ENCODE measurements at regions not wholly inside any gene's neighbourhood (a gene's known extent, or its start where the extent isn't known, plus 50 kb on each side); places are given as distances from the start of the nearest gene placed in this dataset.

DNA sequence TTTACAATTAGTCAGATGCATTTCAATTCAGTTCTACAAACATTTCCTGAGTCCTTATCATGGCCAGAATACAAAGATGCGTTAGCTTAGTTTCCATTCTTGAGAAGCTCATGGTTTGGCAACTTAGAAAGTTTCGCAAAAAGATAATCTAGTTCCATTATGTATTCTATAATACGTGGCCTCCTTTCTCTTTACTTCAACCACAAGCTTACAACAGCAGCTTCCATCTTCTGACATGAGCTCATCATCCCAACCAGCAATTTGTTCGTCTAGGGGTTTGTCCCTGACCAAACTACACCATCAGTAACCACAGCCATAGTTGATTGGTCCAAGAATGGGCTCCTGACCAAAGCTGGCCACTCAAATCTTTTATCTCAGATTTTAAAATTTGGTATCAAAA is 267.6 kb upstream of the TBC1D5 start:
- ATAC-seq (ENCODE audit: low FRiP score in 2 of 2) = no peak
- TF ChIP-seq POLR2AphosphoS5 (IDR thresholded peaks at IDR 0.05) (no peak), POLR2A (IDR thresholded peaks at IDR 0.05) (no peak), EP300 (IDR thresholded peaks at IDR 0.05) (no peak)
- TF ChIP-seq, protein P1, sequence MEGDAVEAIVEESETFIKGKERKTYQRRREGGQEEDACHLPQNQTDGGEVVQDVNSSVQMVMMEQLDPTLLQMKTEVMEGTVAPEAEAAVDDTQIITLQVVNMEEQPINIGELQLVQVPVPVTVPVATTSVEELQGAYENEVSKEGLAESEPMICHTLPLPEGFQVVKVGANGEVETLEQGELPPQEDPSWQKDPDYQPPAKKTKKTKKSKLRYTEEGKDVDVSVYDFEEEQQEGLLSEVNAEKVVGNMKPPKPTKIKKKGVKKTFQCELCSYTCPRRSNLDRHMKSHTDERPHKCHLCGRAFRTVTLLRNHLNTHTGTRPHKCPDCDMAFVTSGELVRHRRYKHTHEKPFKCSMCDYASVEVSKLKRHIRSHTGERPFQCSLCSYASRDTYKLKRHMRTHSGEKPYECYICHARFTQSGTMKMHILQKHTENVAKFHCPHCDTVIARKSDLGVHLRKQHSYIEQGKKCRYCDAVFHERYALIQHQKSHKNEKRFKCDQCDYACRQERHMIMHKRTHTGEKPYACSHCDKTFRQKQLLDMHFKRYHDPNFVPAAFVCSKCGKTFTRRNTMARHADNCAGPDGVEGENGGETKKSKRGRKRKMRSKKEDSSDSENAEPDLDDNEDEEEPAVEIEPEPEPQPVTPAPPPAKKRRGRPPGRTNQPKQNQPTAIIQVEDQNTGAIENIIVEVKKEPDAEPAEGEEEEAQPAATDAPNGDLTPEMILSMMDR (IDR thresholded peaks at IDR 0.05) = no peak
- DNase-seq = no peak
- Histone ChIP-seq H3K4me3 (no peak overlapping the region), H3K27me3 (no peaks in the 10 kb centered on the region), H3K9me3 (no peaks in the 10 kb centered on the region), H3K36me3 (no peaks in the 10 kb centered on the region), H3K27ac (no peak overlapping the region), H3K4me1 (no peaks in the 10 kb centered on the region)
- WGBS, 2 donors = 78 to 83% methylated on average over 4 of the region's 4 CpGs

DNA sequence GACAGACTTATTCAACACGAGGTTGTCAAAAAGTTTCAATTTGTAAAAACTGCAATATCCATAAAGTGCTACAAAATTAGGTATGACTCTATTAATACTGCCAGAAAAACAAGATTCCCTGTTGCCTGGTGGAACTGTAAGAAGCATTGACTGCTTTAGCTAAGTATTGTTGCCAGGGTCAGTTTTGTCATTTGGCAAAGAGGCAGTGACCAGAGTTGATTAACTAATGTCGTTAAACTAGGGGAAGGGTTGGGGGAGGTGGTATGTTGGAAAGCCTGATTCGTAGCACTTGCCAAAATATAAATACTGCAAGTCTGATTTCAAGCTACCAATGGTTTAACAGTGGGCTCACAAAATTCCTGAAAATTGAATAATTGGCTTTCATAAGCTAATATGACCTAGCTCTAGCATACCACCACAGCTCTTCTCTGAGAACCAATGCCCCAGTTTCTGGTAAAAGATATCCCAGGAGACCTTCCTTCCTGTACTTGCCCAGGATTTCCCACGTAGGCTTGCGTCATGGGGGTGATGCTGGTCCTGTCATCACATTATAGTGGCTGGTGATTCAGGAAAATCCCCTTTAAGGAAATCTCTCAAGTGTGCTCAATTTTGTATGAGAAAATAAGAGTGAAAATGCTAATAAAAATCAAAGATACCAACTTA is 266.4 kb upstream of the TBC1D5 start:
- Histone ChIP-seq H3K4me1 (no peaks in the 10 kb centered on the region), H3K27ac (no peak overlapping the region), H3K4me3 (no peak overlapping the region), H3K27me3 (no peaks in the 10 kb centered on the region), H3K9me3 (no peaks in the 10 kb centered on the region), H3K36me3 (no peaks in the 10 kb centered on the region)
- 58 to 61% methylated on average over 5 of the region's 5 CpGs for WGBS, 2 donors
- TF ChIP-seq, protein P1 (IDR thresholded peaks at IDR 0.05) = no peak
- TF ChIP-seq EP300 (IDR thresholded peaks at IDR 0.05) (no peak), POLR2A (IDR thresholded peaks at IDR 0.05) (no peak), POLR2AphosphoS5 (IDR thresholded peaks at IDR 0.05) (no peak)
- ATAC-seq (ENCODE audit: low FRiP score in 2 of 2) (no peak), DNase-seq (no peak)

DNA sequence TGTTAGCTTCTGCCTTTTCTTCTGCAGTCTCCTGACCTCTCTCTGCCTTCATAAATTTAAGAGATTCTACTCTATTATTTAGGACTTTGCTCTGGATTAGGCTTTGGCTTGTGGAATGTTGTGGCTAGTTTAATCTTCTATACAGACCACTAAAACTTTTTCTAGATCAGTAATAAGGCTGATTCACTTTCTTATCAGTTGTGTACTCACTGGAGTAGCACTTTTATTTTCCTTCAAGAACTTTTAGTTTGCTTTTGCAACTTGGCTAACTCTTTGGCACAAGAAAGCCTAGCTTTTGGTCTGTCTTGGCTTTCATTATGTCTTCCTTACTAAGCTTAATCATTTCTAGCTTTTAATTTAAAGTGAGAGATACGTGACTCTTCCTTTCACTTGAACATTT is 265.5 kb upstream of the TBC1D5 start:
- H3K36me3 ChIP-seq = no peaks in the 10 kb centered on the region
- no peaks in the 10 kb centered on the region for H3K27me3 ChIP-seq
- 66 to 70% methylated on average over 1 of the region's 1 CpG for WGBS, 2 donors
- TF ChIP-seq EP300 (IDR thresholded peaks at IDR 0.05) = no peak
- TF ChIP-seq POLR2A (IDR thresholded peaks at IDR 0.05) = no peak
- TF ChIP-seq POLR2AphosphoS5 (IDR thresholded peaks at IDR 0.05) = no peak
- TF ChIP-seq, protein P1 (IDR thresholded peaks at IDR 0.05) = no peak
- DNase-seq (no peak), ATAC-seq (ENCODE audit: low FRiP score in 2 of 2) (no peak)
- no peak overlapping the region for H3K4me3 ChIP-seq
- no peak overlapping the region for H3K27ac ChIP-seq
- no peaks in the 10 kb centered on the region for H3K9me3 ChIP-seq
- H3K4me1 ChIP-seq = no peaks in the 10 kb centered on the region

DNA sequence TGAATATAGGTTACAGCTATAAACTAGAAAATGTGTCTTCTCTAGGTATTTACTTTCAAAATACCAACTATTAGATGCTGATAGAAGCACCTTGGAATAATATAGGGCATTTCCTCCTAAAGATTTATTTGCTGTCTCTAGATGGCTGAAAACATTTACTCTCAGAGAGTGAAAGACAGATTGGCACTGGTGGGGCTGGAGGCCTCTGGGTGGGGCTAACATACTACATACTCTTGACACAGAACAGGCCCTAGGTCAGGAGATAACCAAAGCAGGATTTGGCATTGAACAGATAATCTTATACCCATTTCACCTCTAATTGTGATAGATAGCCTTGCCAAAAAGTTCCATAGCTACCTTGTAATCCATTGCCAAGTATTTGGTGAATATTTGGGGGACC is 253.3 kb upstream of the TBC1D5 start:
- no peaks in the 10 kb centered on the region for H3K9me3 ChIP-seq
- no peaks in the 10 kb centered on the region for H3K36me3 ChIP-seq
- no peaks in the 10 kb centered on the region for H3K27me3 ChIP-seq
- H3K4me3 ChIP-seq = no peak overlapping the region
- no peak for ATAC-seq (ENCODE audit: low FRiP score in 2 of 2)
- H3K4me1 ChIP-seq = no peaks in the 10 kb centered on the region
- H3K27ac ChIP-seq = no peak overlapping the region
- DNase-seq = no peak
- TF ChIP-seq POLR2A (IDR thresholded peaks at IDR 0.05) = no peak
- TF ChIP-seq POLR2AphosphoS5 (IDR thresholded peaks at IDR 0.05) = no peak
- no peak for TF ChIP-seq EP300 (IDR thresholded peaks at IDR 0.05)
- TF ChIP-seq, protein P1 (IDR thresholded peaks at IDR 0.05) = no peak

DNA sequence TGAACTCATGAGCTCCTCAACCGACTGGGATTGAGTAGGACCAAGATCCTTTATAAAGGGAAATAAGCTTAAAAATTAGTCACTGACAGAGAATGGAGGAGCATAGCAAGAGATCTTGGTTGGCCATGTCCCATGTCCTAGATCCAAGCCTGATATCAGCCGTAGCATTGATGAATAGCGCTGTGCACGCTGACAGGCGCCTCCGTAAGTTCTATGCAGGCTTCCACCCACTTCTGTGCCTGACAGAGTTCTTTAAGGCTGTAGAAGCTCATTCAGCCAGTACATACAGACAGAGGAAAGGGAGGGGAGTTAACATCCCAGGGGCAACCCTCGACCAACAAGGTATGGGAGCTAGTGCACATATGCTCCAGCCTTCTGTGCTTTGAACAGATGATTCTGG is 251.7 kb upstream of the TBC1D5 start:
- WGBS, 2 donors = 79 to 80% methylated on average over 7 of the region's 7 CpGs
- Histone ChIP-seq H3K4me3 (no peak overlapping the region), H3K27ac (no peak overlapping the region), H3K9me3 (no peaks in the 10 kb centered on the region), H3K4me1 (no peaks in the 10 kb centered on the region), H3K36me3 (no peaks in the 10 kb centered on the region), H3K27me3 (no peaks in the 10 kb centered on the region)
- ATAC-seq (ENCODE audit: low FRiP score in 2 of 2) (no peak), DNase-seq (no peak)
- TF ChIP-seq, protein P1 (IDR thresholded peaks at IDR 0.05) = no peak
- TF ChIP-seq EP300 (IDR thresholded peaks at IDR 0.05) = no peak
- TF ChIP-seq POLR2AphosphoS5 (IDR thresholded peaks at IDR 0.05) = no peak
- no peak for TF ChIP-seq POLR2A (IDR thresholded peaks at IDR 0.05)
